ENCODE measurements at regions not wholly inside any gene's neighbourhood (a gene's known extent, or its start where the extent isn't known, plus 50 kb on each side); places are given as distances from the start of the nearest gene placed in this dataset.

- no peak for TF ChIP-seq ATF1 (CRISPR knock-in tag; IDR thresholded peaks at IDR 0.05)
- no peak for TF ChIP-seq ESRRA (CRISPR knock-in tag; IDR thresholded peaks at IDR 0.05; ENCODE audit: borderline replicate concordance)
- no peak for TF ChIP-seq CTCF (IDR thresholded peaks at IDR 0.05)
These were observed 50.0 kb upstream of the BCL2L14 start for GRCh38 chr12:12020762-12021161.

All from WTC11 (cell line).